ENCODE measurements at regions not wholly inside any gene's neighbourhood (a gene's known extent, or its start where the extent isn't known, plus 50 kb on each side); places are given as distances from the start of the nearest gene placed in this dataset.

- Histone ChIP-seq H3K9ac (ENCODE audit: low read depth, low read length) (no peak overlapping the region), H4K20me1 (ENCODE audit: insufficient read depth, low read length) (no peaks in the 10 kb centered on the region), H3K14ac (replicated peaks; ENCODE audit: low read depth, low read length) (no peak overlapping the region), H3K23ac (ENCODE audit: low read depth, low read length) (no peak overlapping the region), H3K4me3 (ENCODE audit: insufficient read depth, low read depth, low read length) (no peak overlapping the region), H2BK5ac (ENCODE audit: low read depth, low read length, poor library complexity, severe bottlenecking) (no peak overlapping the region), H3K56ac (ENCODE audit: extremely low read depth, insufficient read depth, low read length) (no peak overlapping the region), H2BK120ac (ENCODE audit: low read depth, low read length) (peak overlapping the region; percentile 15; the same call in 1 of the 2 replicates), H4K5ac (ENCODE audit: low read depth, low read length) (no peak overlapping the region), H3K9me1 (ENCODE audit: insufficient read depth, low read length) (no peaks in the 10 kb centered on the region), H3K79me1 (ENCODE audit: low read depth in 1 of 2, low read length in 2 of 2) (no peaks in the 10 kb centered on the region), H2BK20ac (ENCODE audit: low read depth, low read length) (no peak overlapping the region), H4K91ac (ENCODE audit: insufficient read depth, low read depth, low read length) (no peak overlapping the region), H2AK9ac (replicated peaks; ENCODE audit: low read depth, low read length, poor library complexity) (no peak overlapping the region), H3K4ac (ENCODE audit: low read depth, low read length) (no peak overlapping the region), H3K4me1 (ENCODE audit: control insufficient read depth, insufficient read depth, low read length) (no peaks in the 10 kb centered on the region), H2AK5ac (ENCODE audit: low read depth, low read length) (no peak overlapping the region), H3K9me3 (ENCODE audit: control insufficient read depth, insufficient read depth, low read length) (peaks cover 13% of the 10 kb centered on the region), H2BK15ac (ENCODE audit: low read depth, low read length) (no peak overlapping the region), H3K27me3 (ENCODE audit: control insufficient read depth, insufficient read depth, low read length) (no peaks in the 10 kb centered on the region), H3K4me2 (ENCODE audit: low read depth, low read length) (no peak overlapping the region), H4K8ac (ENCODE audit: low read depth in 2 of 2, low read length in 2 of 2) (no peak overlapping the region), H3K36me3 (ENCODE audit: control insufficient read depth, insufficient read depth, low read length) (no peaks in the 10 kb centered on the region), H2AFZ (replicated peaks; ENCODE audit: low read length, poor library complexity) (no peak overlapping the region), H3K27ac (ENCODE audit: insufficient read depth, low read length) (no peak overlapping the region), H3K18ac (ENCODE audit: low read depth, low read length) (no peak overlapping the region)
- no CpG with 5 or more reads among the region's 3 CpGs for WGBS, 2 experiments (ENCODE audit: extremely low coverage in 2 of 2, insufficient read length in 1 of 2)
- no TSS peak for BruUV-seq (replicated peaks)
- ChIA-PET POLR2A (ENCODE audit: unreplicated experiment) (no interaction called here), CTCF (interaction anchor here (0.6 kb wide), 1 partner anchor 14 kb away, joined by 6 read pairs; no protein-coding TSS in a partner anchor)
- intact Hi-C loops (cut with micrococcal nuclease) = no loop called here
- no peak for TF ChIP-seq BHLHE40 (IDR thresholded peaks at IDR 0.05; ENCODE audit: low read depth, low read length)
- no peak for TF ChIP-seq CHD1 (IDR thresholded peaks at IDR 0.05; ENCODE audit: low read depth, low read length)
- no peak for TF ChIP-seq NFE2L2 (IDR thresholded peaks at IDR 0.05; ENCODE audit: low read depth, low read length)
- TF ChIP-seq CEBPB (IDR thresholded peaks at IDR 0.05; ENCODE audit: low read depth, low read length) = no peak
- no peak for TF ChIP-seq SMC3 (IDR thresholded peaks at IDR 0.05; ENCODE audit: low read depth, low read length)
- no peak for TF ChIP-seq FOS (IDR thresholded peaks at IDR 0.05; ENCODE audit: low read depth, low read length)
- no peak for TF ChIP-seq USF2 (IDR thresholded peaks at IDR 0.05; ENCODE audit: low read depth, low read length)
- no peak for TF ChIP-seq RCOR1 (IDR thresholded peaks at IDR 0.05; ENCODE audit: insufficient replicate concordance, low read length)
- TF ChIP-seq MXI1 (IDR thresholded peaks at IDR 0.05; ENCODE audit: borderline replicate concordance, low read depth, low read length) = no peak
- no peak for TF ChIP-seq ELK1 (IDR thresholded peaks at IDR 0.05; ENCODE audit: borderline replicate concordance, low read depth, low read length)
- no peak for TF ChIP-seq RFX5 (IDR thresholded peaks at IDR 0.05; ENCODE audit: low read depth, low read length)
- TF ChIP-seq MAZ (IDR thresholded peaks at IDR 0.05; ENCODE audit: borderline replicate concordance, low read depth, low read length) = no peak
- TF ChIP-seq POLR2A (IDR thresholded peaks at IDR 0.05; ENCODE audit: low read depth, low read length) = no peak
- TF ChIP-seq RAD21 (IDR thresholded peaks at IDR 0.05; ENCODE audit: low read length) = no peak
- dilution Hi-C loops (cut with HindIII; ENCODE audit: low sequenced_read_pairs, unreplicated experiment) = no loop called here
- no peak for DNase-seq
- in situ Hi-C loops (cut with MboI; ENCODE audit: low sequenced_read_pairs) = no loop called here
- ATAC-seq (ENCODE audit: low read depth) = no peak
Measured at GRCh38 chr15:93720607-93721006, 510.8 kb upstream of the MCTP2 start.
